ENCODE measurements at regions not wholly inside any gene's neighbourhood (a gene's known extent, or its start where the extent isn't known, plus 50 kb on each side); places are given as distances from the start of the nearest gene placed in this dataset.
A peak's percentile ranks its signal among the peaks of the same experiment; 100 is the strongest.

DNA sequence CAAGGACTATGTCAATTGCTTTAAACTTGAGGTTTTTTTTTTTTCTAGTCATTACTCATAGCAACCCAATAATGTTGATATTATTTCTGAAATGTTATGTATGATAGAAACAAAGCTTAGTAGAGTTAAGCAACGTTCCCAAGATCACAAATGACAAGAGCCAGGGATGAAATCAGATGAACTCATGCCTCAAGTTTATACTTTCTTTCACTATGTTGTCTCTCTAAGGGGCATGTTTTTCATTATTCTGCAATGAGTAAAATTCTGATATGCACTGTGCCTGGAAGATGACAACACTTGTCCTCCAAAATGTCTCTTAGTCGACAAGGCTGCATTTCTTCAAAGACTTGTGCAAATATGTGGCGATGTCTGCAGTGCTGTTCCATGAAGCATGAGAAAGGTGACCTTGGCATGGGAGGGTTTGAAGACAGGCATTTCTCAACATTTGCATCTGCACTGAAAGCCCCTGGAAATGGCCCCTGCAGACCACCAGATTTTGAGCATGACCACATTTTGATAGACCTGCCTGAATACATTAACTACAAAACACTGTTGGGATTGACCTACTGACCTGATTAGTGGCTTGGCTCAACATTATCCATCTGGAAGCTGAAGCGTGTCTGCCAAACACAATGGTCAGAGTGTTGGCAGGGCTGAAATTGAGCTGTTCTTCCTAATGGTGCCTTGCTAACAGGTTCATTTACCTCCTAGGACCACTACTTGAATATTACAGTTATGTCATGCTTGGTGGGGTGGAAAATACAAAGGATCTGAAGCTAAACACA lies 1027.5 kb downstream of the CDH11 start:
- Histone ChIP-seq H3K27me3 (no peaks in the 10 kb centered on the region), H3K36me3 (no peaks in the 10 kb centered on the region), H3K4me3 (no peak overlapping the region), H3K9me3 (no peaks in the 10 kb centered on the region), H3K4me1 (no peaks in the 10 kb centered on the region), H3K27ac (no peak overlapping the region)
- WGBS, 5 donors, result 53 to 72% (median 67%) methylated on average over 4 of the region's 4 CpGs
- no peak for DNase-seq
- no peak for TF ChIP-seq POLR2AphosphoS5 (IDR thresholded peaks at IDR 0.05)
- no peak for TF ChIP-seq EP300 (IDR thresholded peaks at IDR 0.05)
- no peak for TF ChIP-seq CTCF (IDR thresholded peaks at IDR 0.05)
- no peak for TF ChIP-seq POLR2A (IDR thresholded peaks at IDR 0.05)
- intact Hi-C loops (cut with DNase I; ENCODE audit: low total_unique reads), result no loop called here

- intact Hi-C loops (cut with DNase I; ENCODE audit: low total_unique reads), result no loop called here
- DNase-seq, result no peak
- no peak overlapping the region for H3K27ac ChIP-seq
- no peaks in the 10 kb centered on the region for H3K9me3 ChIP-seq
- no peak for TF ChIP-seq POLR2AphosphoS5 (IDR thresholded peaks at IDR 0.05)
- TF ChIP-seq POLR2A (IDR thresholded peaks at IDR 0.05), result no peak
- no peak for TF ChIP-seq EP300 (IDR thresholded peaks at IDR 0.05)
- no peak for TF ChIP-seq CTCF (IDR thresholded peaks at IDR 0.05)
- no peak overlapping the region for H3K4me3 ChIP-seq
- H3K36me3 ChIP-seq, result no peaks in the 10 kb centered on the region
- no peaks in the 10 kb centered on the region for H3K27me3 ChIP-seq
- no peaks in the 10 kb centered on the region for H3K4me1 ChIP-seq
- 74 to 87% (median 81%) methylated on average over 3 of the region's 3 CpGs for WGBS, 5 donors
These were observed 1029.6 kb downstream of the CDH11 start for GRCh38 chr16:64092271-64092670.

DNA sequence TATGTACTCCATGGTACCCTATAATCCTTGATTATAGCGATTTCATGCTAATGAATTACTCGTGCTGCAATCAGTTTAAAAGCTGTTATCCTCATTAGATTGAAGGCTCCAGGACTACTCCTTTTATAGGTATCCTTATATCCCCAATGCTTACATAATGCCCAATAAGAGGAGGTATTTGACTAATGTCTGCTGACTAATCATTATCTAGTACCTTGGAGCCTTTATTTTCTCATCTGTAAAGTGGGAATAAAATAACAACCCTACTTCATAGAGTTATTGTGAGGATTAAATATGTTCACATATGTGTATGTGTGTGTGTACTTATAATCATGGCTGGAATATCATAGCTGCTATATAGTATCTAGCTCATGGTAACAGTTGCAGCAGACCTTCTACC lies 1031.5 kb downstream of the CDH11 start:
- no peak for DNase-seq
- 55 to 67% (median 63%) methylated on average over 2 of the region's 2 CpGs for WGBS, 5 donors
- TF ChIP-seq POLR2AphosphoS5 (IDR thresholded peaks at IDR 0.05) (no peak), EP300 (IDR thresholded peaks at IDR 0.05) (no peak), CTCF (IDR thresholded peaks at IDR 0.05) (no peak), POLR2A (IDR thresholded peaks at IDR 0.05) (no peak)
- Histone ChIP-seq H3K27me3 (no peaks in the 10 kb centered on the region), H3K27ac (no peak overlapping the region), H3K36me3 (no peaks in the 10 kb centered on the region), H3K4me1 (no peaks in the 10 kb centered on the region), H3K4me3 (no peak overlapping the region), H3K9me3 (no peaks in the 10 kb centered on the region)
- intact Hi-C loops (cut with DNase I; ENCODE audit: low total_unique reads), result no loop called here

DNA sequence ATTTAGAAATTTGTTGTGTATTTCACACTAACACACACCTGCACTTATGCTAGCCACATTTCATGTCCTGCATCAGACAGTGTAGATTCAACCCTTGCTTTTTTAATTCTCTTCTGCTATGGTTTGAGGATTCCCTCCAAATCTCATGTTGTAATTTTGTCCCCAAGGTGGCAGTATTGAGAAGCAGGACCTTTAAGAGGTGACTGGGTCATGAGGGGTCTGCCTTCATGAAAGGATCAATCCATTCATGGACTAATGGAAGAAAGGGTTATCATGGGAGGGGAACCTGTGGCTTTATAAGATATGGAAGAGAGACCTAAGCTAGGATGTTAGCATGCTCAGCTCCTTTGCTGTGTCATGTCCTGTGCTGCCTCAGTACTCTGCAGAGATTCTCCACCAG lies 1032.2 kb downstream of the CDH11 start:
- Histone ChIP-seq H3K4me1 (no peaks in the 10 kb centered on the region), H3K36me3 (no peaks in the 10 kb centered on the region), H3K4me3 (no peak overlapping the region), H3K9me3 (no peaks in the 10 kb centered on the region), H3K27me3 (no peaks in the 10 kb centered on the region), H3K27ac (no peak overlapping the region)
- DNase-seq, result peak in 1 of 2 donors; percentile 35
- TF ChIP-seq POLR2AphosphoS5 (IDR thresholded peaks at IDR 0.05), result no peak
- no peak for TF ChIP-seq POLR2A (IDR thresholded peaks at IDR 0.05)
- TF ChIP-seq EP300 (IDR thresholded peaks at IDR 0.05), result no peak
- no peak for TF ChIP-seq CTCF (IDR thresholded peaks at IDR 0.05)
- intact Hi-C loops (cut with DNase I; ENCODE audit: low total_unique reads), result no loop called here

Measured in stomach (tissue), 8 donors.